Endothelial cell of umbilical vein (primary cell): ENCODE measurements at regions not wholly inside any gene's neighbourhood (a gene's known extent, or its start where the extent isn't known, plus 50 kb on each side); places are given as distances from the start of the nearest gene placed in this dataset.

ENCODE experiments used
- BruUV-seq: library from RNA; stranded (reverse); fragments of 400-500 nt; replicated peaks from 2 replicates; lab custom pipeline; 2021; lab: Mats Ljungman, UMichigan
- CTCF ChIA-PET: fragments of 300-600, 350-600 bp; sonication (Branson Sonifier 250); formaldehyde crosslinking; loops from one replicate; lab custom pipeline; 2021; ENCODE audit warnings: antibody characterized with exemption, inconsistent platforms; lab: Charles Lee
- POLR2A ChIA-PET: fragments of 300-600, 350-600 bp; sonication (Branson Sonifier 250); formaldehyde crosslinking; loops from one replicate; lab custom pipeline; 2021; ENCODE audit warnings: antibody characterized with exemption, inconsistent platforms; lab: Charles Lee
- DNase-seq: peaks from one replicate; pipeline ENCODE4 v3.0.0-alpha.2; 2011; ENCODE audit warnings: low read depth, low spot score
- FAIRE-seq: peaks from 2 replicates; lab custom pipeline; 2011; peaks lifted over from hg19 to GRCh38; lab: Jason Lieb, UNC
- H2AFZ ChIP-seq: 2 replicates; pipeline ENCODE4 v1.6.0; 2012; ENCODE audit warnings: low read depth, low read length, control low read depth, inconsistent platforms
- H3K27ac ChIP-seq: 2 replicates; pipeline ENCODE4 v1.5.1; 2011; ENCODE audit warnings: low read depth, mild to moderate bottlenecking, control low read depth, low read length, moderate library complexity; ENCODE audit not compliant: insufficient read depth
- H3K27me3 ChIP-seq, 2 experiments: 2 replicates each; pipeline versions ENCODE4 v1.6.0 to v1.6.1; 2011; ENCODE audit warnings: low read length in 2 of 2, mixed read lengths in 1 of 2; ENCODE audit not compliant: control insufficient read depth in 2 of 2, insufficient read depth in 2 of 2
- H3K36me3 ChIP-seq, 2 experiments: 2 replicates in 1 of 2; 3 replicates in 1 of 2; pipeline ENCODE4 v1.5.1; 2011; ENCODE audit warnings: low read length in 2 of 2, mild to moderate bottlenecking in 1 of 2, moderate library complexity in 1 of 2; ENCODE audit not compliant: control insufficient read depth in 2 of 2, insufficient read depth in 2 of 2; ENCODE audit errors: extremely low read depth in 1 of 2
- H3K4me1 ChIP-seq: 3 replicates; pipeline ENCODE4 v1.5.1; 2011; ENCODE audit warnings: mild to moderate bottlenecking, low read length; ENCODE audit not compliant: control insufficient read depth, insufficient read depth; ENCODE audit errors: extremely low read depth
- H3K4me2 ChIP-seq: 2 replicates; pipeline ENCODE4 v1.6.1; 2011; ENCODE audit warnings: low read length, control low read depth, mixed read lengths; ENCODE audit not compliant: insufficient read depth
- H3K4me3 ChIP-seq, 3 experiments: fragments of 200-600 bp in 1 of 3; sonication (generic), shearing (Covaris generic) in 1 of 3; replicated peaks in 1 of 3; 2 replicates each; pipeline ENCODE4 v1.5.1; 2011 to 2016; ENCODE audit warnings: control low read depth in 3 of 3, low read length in 3 of 3, mild to moderate bottlenecking in 2 of 3, inconsistent platforms in 1 of 3, low read depth in 1 of 3, moderate library complexity in 1 of 3; ENCODE audit not compliant: insufficient read depth in 1 of 3
- H3K79me2 ChIP-seq: 2 replicates; pipeline ENCODE4 v1.6.0; 2012; ENCODE audit warnings: low read length, inconsistent platforms; ENCODE audit not compliant: control insufficient read depth, insufficient read depth
- H3K9ac ChIP-seq: replicated peaks from 2 replicates; pipeline ENCODE3; 2011; ENCODE audit warnings: low read length, control low read depth; ENCODE audit not compliant: insufficient read depth; ENCODE audit errors: extremely low read depth
- H3K9me1 ChIP-seq: replicated peaks from 3 replicates; pipeline ENCODE4 v1.6.0; 2011; ENCODE audit warnings: mild to moderate bottlenecking, low read length; ENCODE audit not compliant: control insufficient read depth, insufficient read depth; ENCODE audit errors: extremely low read depth
- H3K9me3 ChIP-seq: replicated peaks from 2 replicates; pipeline ENCODE4 v1.5.1; 2012; ENCODE audit warnings: low read length, inconsistent platforms; ENCODE audit not compliant: control insufficient read depth, insufficient read depth
- H4K20me1 ChIP-seq: replicated peaks from 2 replicates; pipeline ENCODE3; 2011; ENCODE audit warnings: mild to moderate bottlenecking, low read length; ENCODE audit not compliant: control insufficient read depth, insufficient read depth; ENCODE audit errors: extremely low read depth
- EZH2 ChIP-seq: IDR thresholded peaks from 2 replicates; pipeline ENCODE4 v1.6.1; 2012; ENCODE audit warnings: borderline replicate concordance, low read depth, mild to moderate bottlenecking, moderate library complexity, low read length, inconsistent platforms; ENCODE audit not compliant: severe bottlenecking
- FOS ChIP-seq: IDR thresholded peaks from 2 replicates; pipeline ENCODE4 v1.6.1; 2011; ENCODE audit warnings: mild to moderate bottlenecking, low read length, moderate library complexity, borderline replicate concordance; ENCODE audit not compliant: insufficient read depth
- GATA2 ChIP-seq: IDR thresholded peaks from 2 replicates; pipeline ENCODE4 v1.7.0; 2011; ENCODE audit warnings: low read depth, mild to moderate bottlenecking, moderate library complexity, mixed read lengths, low read length; ENCODE audit not compliant: insufficient read length, insufficient read depth
- JUN ChIP-seq: IDR thresholded peaks from 2 replicates; pipeline ENCODE4 v1.6.1; 2011; ENCODE audit warnings: borderline replicate concordance, low read depth; ENCODE audit not compliant: insufficient read length, insufficient read depth
- MAX ChIP-seq: IDR thresholded peaks from 2 replicates; pipeline ENCODE4 v1.6.1; 2011; ENCODE audit not compliant: insufficient read depth, insufficient read length
- MYC ChIP-seq: IDR thresholded peaks from one replicate; pipeline ENCODE4 v1.6.1; 2011; ENCODE audit warnings: mild to moderate bottlenecking, low read depth, low read length
- POLR2A ChIP-seq: IDR thresholded peaks from 2 replicates; pipeline ENCODE4 v1.6.1; 2012; ENCODE audit warnings: low read depth, mild to moderate bottlenecking, control low read depth, low read length
- POLR2AphosphoS5 ChIP-seq: IDR thresholded peaks from 2 replicates; pipeline ENCODE4 v1.6.1; 2012; ENCODE audit warnings: low read depth, mild to moderate bottlenecking, control low read depth, low read length, moderate library complexity; ENCODE audit not compliant: insufficient read depth
- dilution Hi-C: fragments of 300-500 bp; cut with MboI; formaldehyde crosslinking; loops from one replicate; pipeline ENCODE4 v1.15.0; 2019; ENCODE audit warnings: low sequenced_read_pairs; ENCODE audit not compliant: extremely low pct_ligation_motif_present
- intact Hi-C: fragments of 100-400 bp; cut with micrococcal nuclease; formaldehyde crosslinking; loops from one replicate; pipeline ENCODE4 v1.10.0; 2022
- TF ChIP-seq, protein P1 (sequence below), 2 donors: IDR thresholded peaks; 1 replicate in 1 of 2; 2 replicates in 1 of 2; pipeline ENCODE4 v1.5.1; 2011; ENCODE audit warnings: low read length in 2 of 2, mild to moderate bottlenecking in 2 of 2, moderate library complexity in 2 of 2, control low read depth in 1 of 2, inconsistent platforms in 1 of 2, low read depth in 1 of 2; ENCODE audit not compliant: insufficient read depth in 1 of 2; ENCODE audit errors: extremely low read depth in 1 of 2

DNA sequence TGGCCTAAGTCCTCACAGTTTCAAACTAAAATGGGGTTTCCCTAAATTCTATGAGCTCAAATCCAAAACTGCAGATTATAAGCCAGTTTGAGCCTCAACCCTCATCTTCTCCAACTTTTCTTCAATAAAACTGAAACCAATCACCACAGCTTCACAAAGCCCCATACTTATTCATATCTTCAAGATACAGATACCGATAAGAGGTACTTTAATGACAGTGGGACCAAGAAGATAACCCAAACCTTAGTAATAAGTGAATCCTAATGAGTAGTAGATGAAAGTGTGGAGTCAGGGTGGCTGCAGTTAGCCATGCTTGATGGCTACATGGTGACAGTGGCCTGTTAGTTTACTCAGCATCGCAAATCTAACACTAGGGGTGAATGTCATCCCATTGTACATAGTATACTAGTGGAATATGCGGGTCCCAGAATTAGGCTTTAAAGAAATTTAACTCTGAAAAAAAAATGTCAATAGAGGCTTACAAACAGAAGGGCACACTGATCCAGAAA is 395.8 kb upstream of the PHF14 start:
- BruUV-seq: no TSS peak
- H3K4me1 ChIP-seq: no peaks in the 10 kb centered on the region
- no peak overlapping the region for H3K4me3 ChIP-seq
- FAIRE-seq (no peak), DNase-seq (no peak)
- no peak overlapping the region for H3K27ac ChIP-seq
- ChIA-PET POLR2A (no interaction called here), CTCF (no interaction called here)
- H3K36me3 ChIP-seq: no peaks in the 10 kb centered on the region
- dilution Hi-C loops (no loop called here), intact Hi-C loops (no loop called here)
- H2AFZ ChIP-seq: no peak overlapping the region
- TF ChIP-seq POLR2A (no peak), FOS (no peak), EZH2 (no peak), JUN (no peak), POLR2AphosphoS5 (no peak), GATA2 (no peak), MAX (no peak), MYC (no peak)
- TF ChIP-seq, protein P1, sequence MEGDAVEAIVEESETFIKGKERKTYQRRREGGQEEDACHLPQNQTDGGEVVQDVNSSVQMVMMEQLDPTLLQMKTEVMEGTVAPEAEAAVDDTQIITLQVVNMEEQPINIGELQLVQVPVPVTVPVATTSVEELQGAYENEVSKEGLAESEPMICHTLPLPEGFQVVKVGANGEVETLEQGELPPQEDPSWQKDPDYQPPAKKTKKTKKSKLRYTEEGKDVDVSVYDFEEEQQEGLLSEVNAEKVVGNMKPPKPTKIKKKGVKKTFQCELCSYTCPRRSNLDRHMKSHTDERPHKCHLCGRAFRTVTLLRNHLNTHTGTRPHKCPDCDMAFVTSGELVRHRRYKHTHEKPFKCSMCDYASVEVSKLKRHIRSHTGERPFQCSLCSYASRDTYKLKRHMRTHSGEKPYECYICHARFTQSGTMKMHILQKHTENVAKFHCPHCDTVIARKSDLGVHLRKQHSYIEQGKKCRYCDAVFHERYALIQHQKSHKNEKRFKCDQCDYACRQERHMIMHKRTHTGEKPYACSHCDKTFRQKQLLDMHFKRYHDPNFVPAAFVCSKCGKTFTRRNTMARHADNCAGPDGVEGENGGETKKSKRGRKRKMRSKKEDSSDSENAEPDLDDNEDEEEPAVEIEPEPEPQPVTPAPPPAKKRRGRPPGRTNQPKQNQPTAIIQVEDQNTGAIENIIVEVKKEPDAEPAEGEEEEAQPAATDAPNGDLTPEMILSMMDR (IDR thresholded peaks at IDR 0.05; ENCODE audit: extremely low read depth in 1 of 2, insufficient read depth in 1 of 2, low read depth in 1 of 2, low read length in 2 of 2): no peak
- H3K4me2 ChIP-seq: no peak overlapping the region
- no peaks in the 10 kb centered on the region for H3K79me2 ChIP-seq
- no peaks in the 10 kb centered on the region for H3K9me1 ChIP-seq
- H3K27me3 ChIP-seq: no peaks in the 10 kb centered on the region
- H3K9ac ChIP-seq: no peak overlapping the region
- no peaks in the 10 kb centered on the region for H3K9me3 ChIP-seq
- no peaks in the 10 kb centered on the region for H4K20me1 ChIP-seq
